WTC11 (cell line): ENCODE measurements at regions not wholly inside any gene's neighbourhood (a gene's known extent, or its start where the extent isn't known, plus 50 kb on each side); places are given as distances from the start of the nearest gene placed in this dataset.

Source experiments
- ATAC-seq: fragments of 200-7000 bp; cut with Tn5 transposase; 2 replicates; pipeline ENCODE4 v1.10.0; 2021; ENCODE audit warnings: mild to moderate bottlenecking, moderate library complexity
- CTCF ChIA-PET: fragments of 300-600 bp; sonication (Branson Sonifier 250); formaldehyde crosslinking; loops from one replicate; lab custom pipeline; 2021; ENCODE audit warnings: antibody characterized with exemption; lab: Charles Lee
- POLR2A ChIA-PET: fragments of 350-600 bp; sonication (Branson Sonifier 250); formaldehyde crosslinking; loops from one replicate; lab custom pipeline; 2021; ENCODE audit warnings: antibody characterized with exemption; lab: Charles Lee
- DNase-seq: peaks from one replicate; pipeline ENCODE4 v3.0.0; 2021; ENCODE audit warnings: low spot score
- H3K27ac Mint-ChIP-seq: 2 replicates; pipeline ENCODE4 v1.8.0; 2021; ENCODE audit warnings: mixed read lengths
- H3K27me3 Mint-ChIP-seq: 2 replicates; pipeline ENCODE4 v1.8.0; 2021; ENCODE audit warnings: low read depth, mild to moderate bottlenecking, moderate library complexity, mixed read lengths
- H3K36me3 Mint-ChIP-seq: 2 replicates; pipeline ENCODE4 v1.8.0; 2021; ENCODE audit warnings: mixed read lengths
- H3K4me1 Mint-ChIP-seq: 2 replicates; pipeline ENCODE4 v1.8.0; 2022; ENCODE audit warnings: mixed read lengths
- H3K4me3 Mint-ChIP-seq: 2 replicates; pipeline ENCODE4 v1.8.0; 2021; ENCODE audit warnings: mild to moderate bottlenecking, moderate library complexity, mixed read lengths
- H3K9me3 Mint-ChIP-seq: 2 replicates; pipeline ENCODE4 v1.8.0; 2021; ENCODE audit warnings: mixed read lengths
- ARID4B ChIP-seq: sonication (generic); formaldehyde crosslinking; IDR thresholded peaks from 2 replicates; pipeline ENCODE4 v1.8.0; 2023; ENCODE audit warnings: missing genetic modification reagents, mild to moderate bottlenecking, borderline replicate concordance
- ATF2 ChIP-seq: sonication (generic); formaldehyde crosslinking; IDR thresholded peaks from 2 replicates; pipeline ENCODE4 v1.8.1; 2022; ENCODE audit warnings: low read depth, missing genetic modification reagents, borderline replicate concordance
- E2F5 ChIP-seq: sonication (generic); formaldehyde crosslinking; IDR thresholded peaks from 2 replicates; pipeline ENCODE4 v1.8.1; 2022; ENCODE audit warnings: mild to moderate bottlenecking, moderate library complexity, missing genetic modification reagents
- ELF4 ChIP-seq: sonication (generic); formaldehyde crosslinking; IDR thresholded peaks from 2 replicates; pipeline ENCODE4 v1.8.1; 2022; ENCODE audit warnings: low read depth, mild to moderate bottlenecking, moderate library complexity, missing genetic modification reagents
- HMGA2 ChIP-seq: fragments of 250-450 bp; sonication (Bioruptor Pico); IDR thresholded peaks from 2 replicates; pipeline ENCODE4 v1.4.0; 2021; ENCODE audit warnings: mild to moderate bottlenecking, moderate library complexity
- IRF2 ChIP-seq: sonication (generic); formaldehyde crosslinking; IDR thresholded peaks from 2 replicates; pipeline ENCODE4 v1.8.0; 2022; ENCODE audit warnings: low read depth, missing genetic modification reagents, borderline replicate concordance
- JUN ChIP-seq: sonication (generic); formaldehyde crosslinking; IDR thresholded peaks from 2 replicates; pipeline ENCODE4 v1.8.0; 2023; ENCODE audit warnings: mild to moderate bottlenecking, missing genetic modification reagents
- MAX ChIP-seq: sonication (generic); formaldehyde crosslinking; IDR thresholded peaks from 2 replicates; pipeline ENCODE4 v1.8.0; 2022; ENCODE audit warnings: mild to moderate bottlenecking, missing genetic modification reagents
- MYBL2 ChIP-seq: sonication (generic); formaldehyde crosslinking; IDR thresholded peaks from 2 replicates; pipeline ENCODE4 v1.8.1; 2023; ENCODE audit warnings: mild to moderate bottlenecking, moderate library complexity, missing genetic modification reagents
- PRDM15 ChIP-seq: sonication (generic); formaldehyde crosslinking; IDR thresholded peaks from 2 replicates; pipeline ENCODE4 v1.8.0; 2022; ENCODE audit warnings: missing genetic modification reagents
- ZNF121 ChIP-seq: sonication (generic); formaldehyde crosslinking; IDR thresholded peaks from 2 replicates; pipeline ENCODE4 v1.8.0; 2023; ENCODE audit warnings: missing genetic modification reagents
- ZNF219 ChIP-seq: sonication (generic); formaldehyde crosslinking; IDR thresholded peaks from 2 replicates; pipeline ENCODE4 v1.8.0; 2023; ENCODE audit warnings: missing genetic modification reagents, mild to moderate bottlenecking, borderline replicate concordance
- ZNF425 ChIP-seq: fragments of 250-450 bp; sonication (Bioruptor Pico); conservative IDR thresholded peaks from 2 replicates; pipeline ENCODE4 v1.9.0; 2021; ENCODE audit warnings: mild to moderate bottlenecking
- ZNF532 ChIP-seq: fragments of 250-450 bp; sonication (Bioruptor Pico); IDR thresholded peaks from 2 replicates; pipeline ENCODE4 v1.9.0; 2021; ENCODE audit warnings: mild to moderate bottlenecking, borderline replicate concordance

- H3K27ac Mint-ChIP-seq: no peak overlapping the region
Observed at GRCh38 chr9:135286961-135287360, 192.6 kb upstream of the PPP1R26 start.

GRCh38 chr9:135287627-135288026 is 192.0 kb upstream of the PPP1R26 start:
- TF ChIP-seq ELF4 (CRISPR knock-in tag) (no peak), E2F5 (CRISPR knock-in tag) (no peak), IRF2 (no peak), HMGA2 (CRISPR knock-in tag) (no peak), MAX (no peak)
- Mint-ChIP-seq H3K4me1 (peaks cover 18% of the 10 kb centered on the region), H3K9me3 (peaks cover 7% of the 10 kb centered on the region), H3K4me3 (no peak overlapping the region), H3K36me3 (peaks cover 5% of the 10 kb centered on the region; the same call in 1 of the 2 replicates), H3K27ac (no peak overlapping the region), H3K27me3 (no peaks in the 10 kb centered on the region)
- ChIA-PET CTCF (no interaction called here), POLR2A (no interaction called here)
- DNase-seq (no peak), ATAC-seq (no peak)

More at GRCh38 chr9:135286961-135287360, 192.6 kb upstream of the PPP1R26 start:
- H3K27me3 Mint-ChIP-seq: no peaks in the 10 kb centered on the region
- DNase-seq (no peak), ATAC-seq (no peak)
- H3K4me3 Mint-ChIP-seq: no peak overlapping the region
- peaks cover 5% of the 10 kb centered on the region; the same call in 1 of the 2 replicates for H3K36me3 Mint-ChIP-seq
- peaks cover 18% of the 10 kb centered on the region for H3K4me1 Mint-ChIP-seq
- peaks cover 7% of the 10 kb centered on the region for H3K9me3 Mint-ChIP-seq
- TF ChIP-seq ZNF425 (CRISPR knock-in tag): no peak
- CTCF ChIA-PET: interaction anchor here (0.5 kb wide), 1 partner anchor 78 kb away, joined by 4 read pairs; no protein-coding TSS in a partner anchor
- POLR2A ChIA-PET: no interaction called here

- CTCF ChIA-PET: interaction anchor here (0.8 kb wide), 1 partner anchor 851 kb away, joined by 3 read pairs; no protein-coding TSS in a partner anchor
Observed at GRCh38 chr9:135288054-135288453, 191.5 kb upstream of the PPP1R26 start.

More at GRCh38 chr9:135288054-135288453, 191.5 kb upstream of the PPP1R26 start:
- ATAC-seq (no peak), DNase-seq (no peak)
- Mint-ChIP-seq H3K27me3 (no peaks in the 10 kb centered on the region), H3K27ac (no peak overlapping the region), H3K36me3 (peaks cover 5% of the 10 kb centered on the region; the same call in 1 of the 2 replicates), H3K4me3 (no peak overlapping the region), H3K4me1 (peaks cover 18% of the 10 kb centered on the region), H3K9me3 (peaks cover 7% of the 10 kb centered on the region)
- POLR2A ChIA-PET: no interaction called here
- TF ChIP-seq ARID4B (no peak), ZNF219 (no peak), ZNF121 (CRISPR knock-in tag) (no peak), ATF2 (CRISPR knock-in tag) (no peak), MYBL2 (CRISPR knock-in tag) (no peak), ZNF532 (CRISPR knock-in tag) (no peak), JUN (no peak), PRDM15 (CRISPR knock-in tag) (no peak)
